Hematopoietic multipotent progenitor cell (in vitro differentiated cells): ENCODE measurements at regions not wholly inside any gene's neighbourhood (a gene's known extent, or its start where the extent isn't known, plus 50 kb on each side); places are given as distances from the start of the nearest gene placed in this dataset.

Experiments used
- DNase-seq, 3 donors: peaks; one replicate each; pipeline ENCODE4 v3.0.0-alpha.2; 2011 to 2015; ENCODE audit warnings: low read depth in 2 of 3, low spot score in 2 of 3

DNA sequence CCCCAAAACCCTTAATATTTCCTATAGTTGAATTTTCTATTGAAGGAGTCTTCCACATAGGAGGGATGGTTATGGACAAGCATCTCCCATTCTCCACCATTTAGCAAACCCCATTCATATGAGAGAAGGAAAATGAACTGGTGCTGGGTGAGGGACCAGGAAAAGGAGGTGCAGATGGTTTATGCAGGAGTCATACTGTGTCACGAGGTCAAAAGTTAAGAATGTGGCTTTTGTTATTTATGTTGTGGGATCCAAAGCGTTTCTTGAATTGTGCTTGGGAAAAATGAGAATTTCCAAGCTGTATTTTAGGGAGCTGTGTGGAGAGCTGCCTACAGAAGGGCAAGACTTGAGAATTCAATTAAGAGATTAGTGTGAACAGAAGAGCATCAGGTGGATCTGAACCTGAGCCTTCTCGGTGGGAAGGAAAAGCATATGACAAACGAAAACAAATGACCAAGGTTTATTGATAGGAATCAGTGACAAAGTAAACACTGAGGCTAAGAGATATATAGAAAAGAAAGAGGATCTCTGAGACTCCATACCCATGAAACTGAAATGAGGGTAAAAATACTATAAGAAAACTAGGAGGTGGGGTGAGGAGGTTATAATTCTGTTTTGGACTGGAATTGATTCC lies 473.3 kb upstream of the NR2F2 start:
- DNase-seq, result no peak

DNA sequence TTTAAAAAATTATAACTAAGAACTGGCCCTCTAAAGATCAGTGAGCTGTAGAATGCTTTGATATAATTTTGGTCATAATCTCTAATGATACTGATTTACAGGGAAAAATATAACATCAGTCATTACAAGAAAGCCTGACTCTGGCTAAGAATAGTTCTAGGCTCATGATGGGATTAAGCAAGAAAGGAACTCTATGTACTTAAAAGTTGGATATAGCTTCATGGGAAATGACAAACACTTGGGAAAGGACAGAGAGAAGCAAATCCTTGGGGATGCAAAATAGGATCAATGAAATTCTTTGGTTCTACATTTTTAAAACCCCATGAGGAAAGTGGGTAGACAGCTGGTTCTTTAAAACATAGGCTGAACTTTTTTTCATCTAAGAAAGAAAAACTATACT lies 472.7 kb upstream of the NR2F2 start:
- DNase-seq, result no peak

DNA sequence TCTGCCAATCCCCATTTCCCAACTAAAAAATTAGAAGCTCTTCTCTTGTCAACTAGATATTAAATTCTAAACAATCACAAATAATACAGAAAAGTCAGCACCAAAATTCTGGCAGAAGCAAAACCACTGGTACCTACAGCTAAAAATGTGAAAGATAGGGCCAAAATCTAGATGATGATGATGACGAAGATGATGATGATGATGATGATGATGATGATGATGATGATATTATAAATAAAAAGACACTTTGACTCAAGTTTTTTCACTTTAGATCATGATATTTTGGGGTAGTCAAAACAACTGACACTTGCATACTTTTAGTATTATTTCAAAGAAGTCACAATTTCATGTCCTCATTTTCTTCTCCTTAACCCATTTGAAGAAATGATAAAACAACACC lies 470.1 kb upstream of the NR2F2 start:
- no peak for DNase-seq

DNA sequence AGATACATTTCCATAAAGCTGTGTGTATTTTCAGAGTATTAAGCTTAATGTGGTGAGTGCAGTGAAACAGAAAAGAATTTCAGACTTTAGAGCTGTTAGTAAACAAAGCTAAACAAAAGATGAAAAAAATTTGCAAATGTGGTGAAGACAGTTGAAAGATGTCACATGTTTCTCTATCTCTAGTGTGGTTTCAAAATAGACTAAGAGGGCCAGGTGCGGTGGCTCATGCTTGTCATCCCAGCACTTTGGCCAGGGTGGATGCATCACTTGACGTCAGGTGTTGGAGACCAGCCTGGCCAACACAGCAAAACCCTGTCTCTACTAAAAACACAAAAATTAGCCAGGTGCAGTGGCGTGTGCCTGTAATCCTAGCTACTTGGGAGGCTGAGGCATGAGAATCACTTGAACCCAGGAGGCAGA lies 466.0 kb upstream of the NR2F2 start:
- no peak for DNase-seq

DNA sequence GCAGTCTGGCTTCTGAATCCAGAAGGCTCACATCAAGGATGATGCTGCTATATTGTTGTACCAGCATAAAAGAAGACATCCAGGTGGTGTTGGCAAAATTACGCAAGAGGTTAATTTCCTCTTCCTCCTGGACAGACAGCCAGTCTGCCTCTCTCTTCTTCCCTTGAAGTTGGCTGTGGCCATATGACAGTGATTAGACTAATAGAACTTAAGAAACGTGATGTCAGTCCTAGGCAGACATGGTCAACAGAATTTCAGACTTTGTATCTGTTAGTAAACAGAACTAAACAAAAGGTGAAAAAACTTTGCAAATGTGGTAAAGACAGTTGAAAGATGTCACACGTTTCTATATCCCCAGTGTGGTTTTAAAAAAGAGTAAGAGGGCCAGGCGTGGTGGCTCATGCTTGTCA lies 465.2 kb upstream of the NR2F2 start:
- DNase-seq, result no peak

DNA sequence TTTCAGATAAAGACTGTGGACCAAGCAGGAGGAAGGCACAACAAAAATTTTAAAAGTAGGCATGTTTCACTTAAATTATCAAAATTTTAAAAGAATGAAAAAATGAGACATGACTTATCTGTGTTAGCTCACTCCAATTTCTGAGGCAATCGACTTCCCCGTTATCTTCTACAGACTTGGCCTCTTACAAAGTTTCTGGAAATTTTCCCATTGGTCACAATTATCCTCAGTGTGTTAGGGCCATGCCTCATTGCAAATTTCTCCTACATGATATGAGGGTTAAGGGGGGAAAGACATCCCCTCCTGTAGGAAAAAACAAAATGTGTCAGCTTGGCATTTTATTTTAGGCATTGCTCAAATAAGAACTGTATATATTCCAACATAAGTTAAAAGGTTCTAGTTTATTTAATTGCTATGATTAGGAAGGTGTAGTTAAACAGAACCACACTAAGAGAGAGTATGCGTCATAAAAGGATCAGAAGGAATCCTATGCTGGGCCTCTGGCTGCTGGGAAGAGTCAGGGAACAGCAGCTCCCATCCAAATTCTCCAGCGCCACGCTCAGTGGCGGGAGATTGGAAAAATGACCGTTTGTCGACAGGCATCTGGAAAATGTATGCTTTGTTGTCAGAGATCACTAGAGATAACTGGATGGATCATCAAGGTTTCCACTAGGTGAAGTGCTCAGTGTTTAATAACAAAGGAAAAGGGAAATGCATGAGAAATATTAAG lies 463.6 kb upstream of the NR2F2 start:
- no peak for DNase-seq

DNA sequence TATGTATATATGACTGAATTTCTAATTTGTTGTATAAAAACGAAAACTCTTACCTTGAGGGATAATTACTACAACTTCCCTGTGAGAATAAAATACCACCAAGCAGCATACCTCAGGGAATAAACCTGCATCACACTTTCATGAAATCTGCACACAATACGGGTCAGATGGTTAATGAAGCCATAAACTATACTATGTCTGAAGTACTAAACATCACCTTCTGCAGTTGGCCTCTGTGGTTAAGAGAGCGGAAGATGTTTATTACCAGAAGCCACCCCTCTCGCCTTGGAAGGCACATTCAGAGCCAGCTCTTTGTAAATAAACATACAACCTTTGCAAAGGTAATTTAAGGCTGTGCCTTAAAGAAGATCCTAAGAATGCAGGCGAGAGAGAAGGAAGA lies 462.1 kb upstream of the NR2F2 start:
- DNase-seq, result peak in 1 of 3 donors; percentile 33

DNA sequence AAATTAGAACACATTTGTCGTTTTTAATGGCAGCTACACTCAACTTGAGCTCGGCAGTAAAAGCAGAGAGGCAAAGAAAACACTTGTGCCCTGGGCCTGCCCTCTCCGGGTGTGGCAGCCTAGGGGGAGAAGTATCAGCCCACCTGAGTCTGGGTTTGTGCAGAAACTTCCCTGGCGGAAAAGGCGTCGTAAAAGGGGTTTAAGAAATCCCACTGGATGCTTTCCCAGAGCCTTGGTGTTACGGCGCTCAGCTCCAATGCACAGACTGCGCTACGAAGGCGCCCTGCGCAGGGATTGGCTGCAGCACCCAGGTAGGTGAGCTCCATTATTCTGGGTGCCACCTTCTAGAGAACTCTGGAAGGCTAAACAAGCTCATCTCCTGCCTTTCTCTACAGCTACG lies 461.5 kb upstream of the NR2F2 start:
- no peak for DNase-seq

DNA sequence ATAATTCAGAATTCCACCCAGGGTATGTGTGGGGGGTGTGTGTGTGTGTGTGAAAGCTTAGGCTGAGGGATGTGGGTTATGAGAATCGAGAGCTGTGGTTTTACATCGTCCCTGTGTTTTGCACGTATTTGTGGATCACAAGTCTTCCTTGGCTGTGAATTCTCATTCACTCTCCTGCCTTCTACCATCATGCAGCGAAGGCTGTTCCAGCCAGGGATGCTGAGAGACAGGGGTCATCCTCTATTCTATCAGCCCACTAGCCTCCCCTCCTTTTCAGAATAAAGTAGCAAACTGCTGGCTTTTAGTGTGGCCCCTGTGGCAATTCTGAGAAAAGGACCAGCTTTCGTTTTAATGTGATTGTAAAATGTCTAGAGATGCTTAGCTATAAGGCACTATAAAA lies 460.6 kb upstream of the NR2F2 start:
- DNase-seq, result no peak

DNA sequence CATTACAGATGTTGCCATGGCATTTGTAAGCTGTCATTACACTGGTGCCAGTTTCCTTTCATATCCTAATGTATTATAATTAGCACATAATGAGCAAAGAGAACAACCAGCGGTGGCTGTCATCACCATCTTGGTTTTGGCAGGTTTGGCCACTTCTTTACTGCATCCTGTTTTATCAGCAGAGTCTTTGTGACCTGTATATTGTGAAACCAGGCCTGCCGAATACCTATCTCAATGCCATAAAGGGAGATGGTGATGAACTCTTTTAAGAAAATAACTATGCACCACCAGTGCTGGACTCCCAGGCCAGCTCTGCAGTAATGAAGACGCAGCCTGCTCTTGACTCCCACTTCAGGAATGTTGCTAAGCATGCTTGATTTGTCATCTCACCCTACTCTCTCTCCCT lies 458.1 kb upstream of the NR2F2 start:
- no peak for DNase-seq

DNA sequence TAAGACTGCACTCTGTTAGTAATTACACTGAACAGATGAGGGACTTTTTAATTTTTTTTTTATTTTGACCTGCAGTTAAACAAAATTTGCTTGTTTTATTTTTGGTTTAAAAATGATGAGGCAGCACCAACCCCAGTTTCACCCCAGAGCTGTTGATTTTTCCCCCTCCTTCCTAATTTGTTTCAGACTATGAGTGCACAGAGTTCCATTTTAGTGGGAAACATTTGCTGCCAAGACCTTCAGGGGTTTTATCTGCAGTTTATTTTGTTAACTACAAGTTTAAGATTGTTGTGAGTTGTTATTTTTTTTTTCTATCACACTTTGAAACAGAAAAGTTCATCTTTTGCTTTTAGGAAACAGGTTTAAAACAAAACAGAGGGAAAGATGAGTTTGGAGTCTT lies 455.9 kb upstream of the NR2F2 start:
- no peak for DNase-seq

DNA sequence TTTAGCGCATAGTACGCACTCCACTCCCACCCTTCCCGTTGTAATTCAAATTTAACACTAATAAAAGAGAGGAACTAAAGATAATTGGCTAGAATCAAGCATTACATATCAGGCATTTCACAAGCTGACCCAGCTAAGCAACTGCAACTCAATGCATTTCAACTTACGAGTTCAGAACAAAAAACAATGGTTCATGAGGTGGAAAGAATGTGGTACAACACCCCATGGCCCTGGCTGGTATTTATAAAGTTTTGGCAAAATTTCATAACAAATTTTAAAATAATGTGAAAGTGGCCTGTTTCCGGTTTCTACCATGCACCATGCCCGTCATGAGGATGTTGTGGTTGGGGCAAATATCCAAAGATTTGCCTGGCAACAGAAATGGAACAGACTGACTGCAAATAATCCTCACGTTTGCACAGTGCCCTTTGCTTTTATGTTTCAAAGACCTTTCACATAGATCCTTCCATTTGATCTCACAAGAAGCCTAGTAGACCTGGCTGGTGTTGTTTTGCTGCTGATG lies 455.3 kb upstream of the NR2F2 start:
- peak in 2 of 3 donors; percentile 85 to 96 for DNase-seq

DNA sequence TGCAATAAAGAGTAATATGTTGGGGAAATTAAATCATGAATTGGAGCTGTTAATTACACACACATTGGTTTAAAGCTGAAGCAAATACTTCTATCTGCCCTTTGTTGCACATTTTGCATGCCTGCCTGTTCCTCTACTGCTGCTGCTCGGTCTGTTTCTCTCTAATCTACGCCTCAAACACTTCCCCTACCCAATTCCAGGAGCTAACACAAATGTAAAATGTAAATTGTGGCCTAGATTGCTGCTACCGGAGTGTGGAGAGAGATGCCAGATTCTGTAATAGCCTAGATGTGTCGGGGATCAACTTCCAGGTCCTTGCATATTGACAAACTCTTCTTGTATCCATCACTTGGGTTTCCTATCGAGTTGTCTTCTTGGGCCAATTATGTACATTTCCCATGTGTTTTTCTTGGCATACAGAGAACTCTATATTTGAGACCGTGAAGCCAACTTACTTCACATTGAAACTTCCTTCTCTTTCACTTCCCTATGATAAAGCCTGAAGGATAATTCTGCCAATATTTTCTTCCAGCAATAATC lies 450.4 kb upstream of the NR2F2 start:
- peak in 2 of 3 donors; percentile 13 to 55 for DNase-seq

DNA sequence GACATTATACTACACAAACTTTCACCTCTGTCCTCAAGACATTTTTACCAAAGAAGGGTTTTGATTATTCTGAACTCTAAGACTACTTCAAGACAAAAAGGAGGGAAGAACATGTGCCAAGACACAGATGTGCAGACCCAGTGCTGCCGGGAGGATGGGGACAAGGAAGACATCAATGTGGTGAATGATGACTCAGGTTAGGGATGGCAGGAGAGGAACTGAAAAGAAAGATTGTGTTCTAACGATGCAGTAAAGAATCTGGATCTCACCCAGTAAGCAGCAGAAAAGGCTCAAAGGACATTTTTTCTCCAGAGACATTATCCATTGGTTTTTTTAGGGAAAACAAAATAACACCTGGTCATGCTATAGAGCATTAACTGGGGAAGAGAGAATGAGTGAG lies 449.9 kb upstream of the NR2F2 start:
- DNase-seq, result peak in 1 of 3 donors; percentile 13

DNA sequence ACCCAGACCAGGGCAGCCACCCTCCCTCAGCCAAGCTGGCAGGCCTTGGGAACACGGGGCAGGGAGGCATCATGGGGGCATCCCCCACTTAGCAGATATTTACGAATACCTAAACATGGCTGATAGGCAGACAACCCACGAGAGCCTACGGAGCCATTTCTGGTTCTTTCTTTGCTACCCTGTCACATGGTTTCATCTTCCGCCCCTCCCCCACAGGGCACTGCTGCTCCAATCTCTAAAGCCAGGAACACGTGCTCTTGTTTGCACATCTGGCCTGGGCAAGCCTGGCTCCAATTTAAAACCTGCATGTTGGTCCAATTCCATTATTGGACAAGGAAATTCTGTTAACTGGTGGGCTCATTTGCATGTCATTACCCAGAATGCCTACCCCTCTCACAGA lies 447.4 kb upstream of the NR2F2 start:
- DNase-seq, result no peak

DNA sequence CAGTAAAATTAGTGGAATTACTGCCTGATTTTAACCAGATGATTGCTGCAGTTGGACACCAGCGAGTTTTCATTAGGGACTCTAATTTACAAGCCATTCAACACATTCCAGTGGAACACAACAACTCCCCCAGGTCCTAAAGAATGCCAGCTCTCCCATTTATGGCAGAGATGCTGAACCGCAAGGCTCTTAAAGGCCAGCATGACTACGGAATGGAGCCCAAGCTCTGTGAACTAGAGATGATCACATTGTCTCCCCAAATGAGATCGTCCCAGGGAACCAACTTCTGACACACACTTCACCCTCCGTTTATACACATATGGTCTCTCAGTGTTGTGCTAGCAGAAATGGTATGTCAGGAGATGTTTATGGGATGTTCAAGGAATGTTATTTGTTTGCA lies 446.2 kb upstream of the NR2F2 start:
- no peak for DNase-seq

DNA sequence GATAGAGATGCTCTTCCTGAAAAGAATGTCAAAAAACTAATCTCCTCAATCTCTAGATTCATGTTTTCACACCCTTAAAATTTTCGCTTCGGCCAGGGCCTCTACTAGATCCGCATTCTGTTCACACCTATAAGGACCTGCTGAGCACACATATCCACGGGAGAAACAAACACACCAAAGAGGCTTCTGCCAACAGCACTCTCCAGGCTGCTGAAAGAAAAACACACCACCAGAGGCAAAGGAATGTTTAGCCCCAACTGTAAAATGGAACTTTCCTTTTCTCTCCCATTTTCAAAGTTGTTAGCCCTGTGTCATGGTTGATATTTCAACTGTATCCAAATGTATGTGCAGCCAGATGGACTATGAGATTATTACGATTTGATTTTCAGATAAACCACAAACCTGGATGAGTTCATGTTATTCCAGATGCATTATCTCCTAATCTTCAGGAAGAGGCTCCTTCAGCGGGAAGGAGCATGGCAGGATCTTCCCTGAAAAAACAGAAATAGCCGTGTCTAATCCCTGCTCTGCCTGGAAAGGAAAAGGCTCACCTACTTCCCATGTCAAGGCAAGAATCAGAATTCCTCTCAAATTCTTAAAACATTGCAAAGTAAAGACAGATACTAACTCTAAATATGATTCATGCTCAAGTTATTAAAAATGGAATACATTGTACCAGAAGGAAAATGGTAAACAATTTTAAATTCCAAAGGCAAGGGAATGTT lies 442.7 kb upstream of the NR2F2 start:
- no peak for DNase-seq

DNA sequence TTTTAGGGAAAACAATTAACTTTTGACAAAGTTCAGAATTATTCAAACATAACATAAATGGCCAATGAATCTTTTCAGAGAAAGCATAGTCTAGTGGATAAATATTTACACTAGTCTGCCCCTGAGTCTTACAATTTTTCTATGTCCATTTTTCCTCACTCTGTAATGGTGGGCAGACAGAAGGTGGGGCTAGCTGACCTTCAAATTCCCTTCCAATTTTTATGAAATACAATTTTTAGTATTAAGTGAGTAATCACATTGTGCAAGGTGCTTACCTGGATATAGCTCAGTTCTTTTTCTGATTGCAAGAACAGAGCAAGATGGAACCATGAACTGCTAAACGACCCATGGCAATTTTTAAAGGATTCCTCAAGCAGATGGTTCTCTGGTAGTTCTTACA lies 441.7 kb upstream of the NR2F2 start:
- no peak for DNase-seq

DNA sequence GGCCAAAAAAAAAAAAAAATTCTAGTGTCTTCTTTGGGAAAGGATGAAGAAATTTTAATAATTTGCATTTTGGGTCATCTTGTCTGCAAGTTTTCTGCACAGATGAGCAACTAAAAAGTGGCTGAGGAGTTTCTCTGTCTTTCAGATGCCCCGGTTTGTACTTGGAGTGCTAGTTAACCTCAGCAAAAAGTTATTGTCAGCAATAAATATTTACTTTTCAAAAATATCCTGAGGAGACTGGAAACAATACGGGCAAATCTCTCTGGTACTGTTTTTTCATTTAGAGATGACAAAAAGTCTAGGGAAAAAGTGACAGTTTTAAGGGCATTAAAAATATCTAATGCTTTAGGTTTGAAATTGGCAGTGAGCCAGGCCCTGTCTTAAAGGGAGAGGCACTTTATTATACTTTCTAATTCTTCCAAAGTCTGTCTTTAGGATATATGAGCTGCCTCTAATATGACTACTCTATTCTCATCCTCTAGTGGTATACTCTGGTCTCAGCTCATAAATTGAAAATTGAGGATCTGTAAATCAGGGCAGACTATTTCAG lies 436.0 kb upstream of the NR2F2 start:
- peak in 1 of 3 donors; percentile 23 for DNase-seq

DNA sequence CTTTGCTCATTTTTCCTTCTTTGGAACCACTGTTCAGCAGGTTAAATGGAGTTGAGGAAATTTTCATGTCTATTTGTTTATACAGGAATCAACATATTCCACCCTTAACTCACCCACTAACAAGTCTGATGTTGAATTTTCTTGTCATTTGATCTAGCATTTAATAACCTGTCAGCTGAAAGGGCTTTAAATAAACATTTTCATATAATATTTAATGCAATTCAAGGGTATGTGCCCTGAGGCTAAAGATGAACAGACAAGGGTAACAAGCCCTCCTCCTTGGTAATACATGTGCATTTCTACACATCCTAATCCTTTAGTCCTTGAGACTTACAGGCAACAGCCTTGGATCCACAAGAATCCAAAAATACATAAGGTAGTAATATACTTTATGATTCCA lies 435.0 kb upstream of the NR2F2 start:
- no peak for DNase-seq

DNA sequence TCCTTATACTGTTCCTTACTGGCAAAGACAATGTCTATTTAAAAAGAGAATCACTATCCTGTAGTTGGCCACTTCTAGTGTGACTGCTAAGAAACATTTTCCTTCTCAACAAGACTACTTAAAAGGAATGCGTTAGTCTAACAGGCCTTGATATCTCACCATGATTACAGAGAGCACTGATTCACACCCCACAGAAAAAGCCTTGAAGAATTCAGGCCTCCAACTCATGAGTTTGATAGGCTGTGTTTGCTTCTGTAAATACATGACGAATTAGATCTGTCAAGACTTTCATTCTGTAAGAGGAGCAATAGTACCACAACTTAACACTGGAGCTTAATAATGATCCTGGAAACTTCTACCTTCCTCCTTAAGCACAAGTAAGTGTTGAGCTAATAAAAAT lies 432.8 kb upstream of the NR2F2 start:
- no peak for DNase-seq
